Right cardiac atrium (tissue), 5 donors: ENCODE measurements at regions not wholly inside any gene's neighbourhood (a gene's known extent, or its start where the extent isn't known, plus 50 kb on each side); places are given as distances from the start of the nearest gene placed in this dataset.
A peak's percentile ranks its signal among the peaks of the same experiment; 100 is the strongest.
"Not testable (repeated sequence)": the region's sequence is repeated elsewhere in the genome, so short reads cannot be mapped to it uniquely, and the experiment has no call there.

Source experiments
- ATAC-seq, 2 donors: fragments of 200-7000 bp; cut with Tn5 transposase; one replicate each; pipeline versions ENCODE4 v1.8.0 to v1.9.1; 2020; ENCODE audit warnings: moderate library complexity in 2 of 2, mild to moderate bottlenecking in 1 of 2
- DNase-seq, 3 donors: peaks; one replicate each; pipeline ENCODE4 v3.0.0-alpha.2; 2020
- H3K27ac ChIP-seq: one replicate; pipeline ENCODE4 v1.5.1; 2013; ENCODE audit warnings: mild to moderate bottlenecking, low read length, control low read depth, moderate library complexity
- H3K27me3 ChIP-seq: one replicate; pipeline ENCODE4 v1.6.1; 2013; ENCODE audit not compliant: control insufficient read depth, insufficient read depth
- H3K4me1 ChIP-seq: one replicate; pipeline ENCODE4 v1.6.1; 2013; ENCODE audit warnings: low read length; ENCODE audit not compliant: control insufficient read depth, insufficient read depth
- H3K4me3 ChIP-seq: one replicate; pipeline ENCODE4 v1.5.1; 2013; ENCODE audit warnings: low read length, control low read depth
- H3K9me3 ChIP-seq: one replicate; pipeline ENCODE4 v1.6.1; 2013; ENCODE audit warnings: low read length; ENCODE audit not compliant: control insufficient read depth
- WGBS: extraction: QIAGEN DNeasy Blood & Tissue Kit; methylation state at CpG from one replicate; pipeline ENCODE4 v1.1.7; 2013; 5-methylcytosine and 5-hydroxymethylcytosine counted together
- intact Hi-C, 4 donors: fragments of 100-400 bp; cut with DNase I; formaldehyde crosslinking; loops; one replicate each; pipeline versions ENCODE4 v1.11.0 to v1.14.0; 2022 to 2023
- donor health status: healthy with polysubstance abuse.
- donor health status: DM: no; HTN: yes; CAD: no.
- donor health status: DM: no; HTN: no; CAD: no.
- donor health status: DM: no; HTN: yes; CAD: no; lungs with severe emphysema.
- donor health status: DM: yes; HTN: yes; CAD: no.

DNA sequence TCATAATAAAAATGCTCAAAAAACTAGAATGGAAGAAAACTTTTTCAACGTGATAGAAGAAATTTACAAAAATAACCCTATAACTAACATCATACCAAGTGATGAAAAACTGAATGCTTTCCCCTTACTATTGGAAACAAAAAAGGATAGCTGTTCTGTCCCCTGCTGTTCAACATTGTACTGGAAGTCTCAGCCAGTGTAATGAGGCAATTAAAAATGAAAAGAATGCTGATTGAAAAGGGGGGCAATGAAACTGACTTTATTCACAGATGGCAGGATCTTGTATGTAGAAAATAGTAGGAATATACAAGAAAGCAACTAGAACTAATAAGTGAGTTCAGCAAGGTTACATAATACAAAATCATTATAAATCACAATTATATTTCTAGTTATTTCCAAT, 337.9 kb upstream of the KITLG start:
- ATAC-seq (no peak), DNase-seq (no peak)
- 52% methylated on average over 1 of the region's 1 CpG for WGBS
- intact Hi-C loops, result no loop called here
- no peak overlapping the region for H3K4me3 ChIP-seq
- no peaks in the 10 kb centered on the region for H3K4me1 ChIP-seq
- no peak overlapping the region for H3K27ac ChIP-seq
- H3K27me3 ChIP-seq, result no peaks in the 10 kb centered on the region
- no peaks in the 10 kb centered on the region for H3K9me3 ChIP-seq

DNA sequence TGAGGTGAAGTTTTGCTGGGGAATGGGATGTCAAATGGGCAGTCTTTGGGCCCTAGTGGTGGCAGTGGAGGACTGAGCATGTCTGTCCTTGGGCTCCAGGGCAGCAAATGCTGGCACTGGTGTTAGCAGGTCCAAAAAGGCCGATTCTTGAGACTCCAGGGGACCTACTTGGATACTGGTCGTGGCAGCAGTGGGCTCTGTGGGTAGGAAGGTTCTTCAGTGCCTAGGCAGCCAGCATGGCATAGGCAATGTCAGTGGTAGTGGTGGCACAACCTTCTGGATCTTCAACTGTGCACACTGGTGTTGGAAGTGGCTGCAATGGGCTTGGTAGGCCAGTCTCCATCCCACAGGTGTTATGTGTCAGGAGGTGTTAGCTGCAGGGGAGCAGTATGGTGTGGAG, 334.7 kb upstream of the KITLG start:
- Histone ChIP-seq H3K9me3 (no peaks in the 10 kb centered on the region), H3K27ac (no peak overlapping the region), H3K4me1 (no peaks in the 10 kb centered on the region), H3K27me3 (no peaks in the 10 kb centered on the region), H3K4me3 (no peak overlapping the region)
- 66% methylated on average over 2 of the region's 2 CpGs for WGBS
- no peak for DNase-seq
- ATAC-seq, result no peak
- intact Hi-C loops, result no loop called here

DNA sequence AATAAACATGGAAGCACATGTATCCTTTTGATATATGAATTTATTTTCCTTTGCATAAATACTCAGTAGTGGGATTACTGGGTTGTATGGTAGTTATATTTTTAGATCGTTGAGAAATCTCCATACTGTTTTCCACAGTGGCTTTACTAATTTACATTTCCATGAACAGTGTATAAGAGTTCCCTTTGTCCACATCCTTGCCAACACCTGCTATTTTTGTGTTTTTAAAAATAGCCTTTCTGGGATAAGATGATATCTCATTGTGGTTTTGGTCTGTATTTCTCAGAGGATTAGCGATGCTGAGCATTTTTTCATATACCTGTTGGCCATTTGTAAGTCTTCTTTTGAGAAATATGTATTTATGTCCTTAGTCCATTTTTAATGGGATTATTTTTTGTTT, 329.2 kb upstream of the KITLG start:
- 59% methylated on average over 2 of the region's 2 CpGs for WGBS
- Histone ChIP-seq H3K27ac (no peak overlapping the region), H3K9me3 (no peaks in the 10 kb centered on the region), H3K4me1 (no peaks in the 10 kb centered on the region), H3K27me3 (no peaks in the 10 kb centered on the region), H3K4me3 (no peak overlapping the region)
- intact Hi-C loops, result no loop called here
- DNase-seq, result no peak
- no peak for ATAC-seq

DNA sequence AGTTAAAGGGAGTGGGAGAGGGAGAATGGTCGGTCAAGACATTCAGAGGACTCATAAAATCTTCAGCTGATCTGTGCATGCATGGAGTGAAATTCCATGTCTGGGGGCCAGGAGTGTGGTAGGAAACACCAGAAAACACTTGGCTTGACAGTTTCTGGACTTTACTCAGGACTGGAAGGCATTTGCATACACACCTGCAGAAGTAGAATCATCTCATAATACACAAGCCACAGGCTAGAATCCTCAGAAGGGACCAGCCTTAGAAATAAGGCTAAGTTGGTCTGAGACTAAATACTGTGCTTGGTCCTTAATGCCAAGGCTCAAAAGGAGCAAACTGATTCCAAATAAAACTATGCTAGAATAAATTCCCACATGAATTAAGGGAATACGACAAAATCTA, 328.1 kb upstream of the KITLG start:
- Histone ChIP-seq H3K4me3 (no peak overlapping the region), H3K4me1 (no peaks in the 10 kb centered on the region), H3K27me3 (no peaks in the 10 kb centered on the region), H3K27ac (no peak overlapping the region), H3K9me3 (no peaks in the 10 kb centered on the region)
- 80% methylated on average over 2 of the region's 2 CpGs for WGBS
- intact Hi-C loops, result no loop called here
- no peak for ATAC-seq
- no peak for DNase-seq

DNA sequence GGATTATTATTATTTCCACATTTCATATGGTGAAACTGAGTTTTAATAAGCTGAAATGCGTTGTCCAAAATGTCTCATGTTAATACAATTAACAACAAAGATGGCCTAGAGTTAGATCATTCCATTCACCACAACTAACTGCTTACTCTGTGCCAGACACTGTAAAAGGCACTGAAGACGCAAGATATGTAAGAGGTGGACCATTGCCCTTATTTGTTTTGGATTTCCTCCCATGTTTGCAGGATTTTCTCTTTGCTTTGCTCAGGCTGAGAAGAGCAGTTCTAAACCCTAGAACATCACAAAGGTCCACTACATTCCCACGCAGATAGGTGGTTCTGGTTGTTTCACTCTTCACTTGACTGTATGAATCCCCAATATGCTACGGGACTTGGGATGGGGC, 324.4 kb upstream of the KITLG start:
- H3K27ac ChIP-seq, result no peak overlapping the region
- no peaks in the 10 kb centered on the region for H3K9me3 ChIP-seq
- DNase-seq, result no peak
- no peak for ATAC-seq
- H3K27me3 ChIP-seq, result no peaks in the 10 kb centered on the region
- 73% methylated on average over 4 of the region's 4 CpGs for WGBS
- intact Hi-C loops, result no loop called here
- no peaks in the 10 kb centered on the region for H3K4me1 ChIP-seq
- H3K4me3 ChIP-seq, result no peak overlapping the region

DNA sequence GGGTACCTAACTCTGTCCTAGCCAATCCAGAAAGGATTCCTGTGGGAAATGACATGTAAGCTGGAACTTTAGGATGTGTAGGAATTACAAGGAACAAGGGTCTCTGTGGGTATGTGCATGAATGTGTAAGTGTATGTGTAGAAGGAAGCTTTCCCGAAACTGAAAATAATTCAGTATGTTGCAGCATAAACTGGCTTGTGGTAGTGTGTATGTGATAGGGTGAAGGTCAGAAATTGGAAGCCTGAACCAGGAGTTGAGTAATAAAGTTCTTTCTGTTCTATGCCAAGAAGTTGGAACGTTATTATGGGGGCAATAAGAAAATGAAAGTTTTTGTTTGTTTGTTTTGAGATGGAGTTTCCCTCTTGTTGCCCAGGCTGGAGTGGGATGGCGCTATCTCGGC, 323.1 kb upstream of the KITLG start:
- ATAC-seq (no peak), DNase-seq (no peak)
- intact Hi-C loops, result no loop called here
- 84% methylated on average over 4 of the region's 4 CpGs for WGBS
- Histone ChIP-seq H3K4me3 (no peak overlapping the region), H3K9me3 (no peaks in the 10 kb centered on the region), H3K4me1 (no peaks in the 10 kb centered on the region), H3K27me3 (no peaks in the 10 kb centered on the region), H3K27ac (no peak overlapping the region)

DNA sequence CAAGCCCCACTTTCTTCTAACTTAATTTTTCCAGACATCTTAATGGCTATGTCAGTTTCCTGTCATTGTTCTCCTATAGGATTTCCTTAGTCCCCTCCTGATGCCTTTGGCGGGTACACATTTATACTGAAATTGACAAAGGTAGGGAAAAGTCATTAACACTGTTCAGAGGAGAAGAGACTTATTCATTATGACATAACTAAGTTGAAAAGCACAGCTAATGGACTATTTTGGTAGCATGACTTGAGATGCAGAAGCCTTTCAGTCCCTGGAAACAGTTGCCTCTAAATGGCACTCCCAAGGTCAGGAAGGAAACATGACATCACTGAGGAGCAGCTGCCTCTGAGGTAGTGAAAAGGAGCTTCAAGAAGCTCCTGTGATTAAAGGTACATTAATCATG, 317.5 kb upstream of the KITLG start:
- ATAC-seq (peak in 1 of 2 donors; percentile 96), DNase-seq (no peak)

DNA sequence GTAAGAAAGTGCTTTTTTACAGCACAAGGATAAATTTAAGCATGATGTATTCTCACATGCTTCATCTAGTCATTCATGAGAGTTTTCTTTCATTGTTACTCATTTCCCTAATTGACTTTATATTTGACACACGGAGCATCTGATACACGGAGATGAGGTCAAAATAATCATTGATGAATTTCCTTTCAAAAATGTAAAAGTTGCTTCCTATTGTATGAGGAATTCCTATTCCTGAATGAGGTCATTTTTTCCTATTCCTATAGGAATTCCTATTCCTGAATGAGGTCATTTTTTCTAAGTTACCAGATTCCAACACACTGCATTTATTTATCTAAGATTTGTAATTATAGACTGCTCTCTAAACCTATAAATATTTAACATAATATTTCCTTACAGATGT, 316.7 kb upstream of the KITLG start:
- Histone ChIP-seq H3K9me3 (no peaks in the 10 kb centered on the region), H3K27ac (no peak overlapping the region), H3K27me3 (no peaks in the 10 kb centered on the region), H3K4me3 (no peak overlapping the region), H3K4me1 (no peaks in the 10 kb centered on the region)
- no peak for ATAC-seq
- WGBS, result 45% methylated on average over 2 of the region's 2 CpGs
- no peak for DNase-seq
- intact Hi-C loops, result no loop called here

More for the DNA sequence above, 317.5 kb upstream of the KITLG start:
- Histone ChIP-seq H3K4me3 (no peak overlapping the region), H3K9me3 (no peaks in the 10 kb centered on the region), H3K4me1 (no peaks in the 10 kb centered on the region), H3K27me3 (no peaks in the 10 kb centered on the region), H3K27ac (no peak overlapping the region)
- intact Hi-C loops, result no loop called here
- WGBS, result 69% methylated on average over 1 of the region's 1 CpG

DNA sequence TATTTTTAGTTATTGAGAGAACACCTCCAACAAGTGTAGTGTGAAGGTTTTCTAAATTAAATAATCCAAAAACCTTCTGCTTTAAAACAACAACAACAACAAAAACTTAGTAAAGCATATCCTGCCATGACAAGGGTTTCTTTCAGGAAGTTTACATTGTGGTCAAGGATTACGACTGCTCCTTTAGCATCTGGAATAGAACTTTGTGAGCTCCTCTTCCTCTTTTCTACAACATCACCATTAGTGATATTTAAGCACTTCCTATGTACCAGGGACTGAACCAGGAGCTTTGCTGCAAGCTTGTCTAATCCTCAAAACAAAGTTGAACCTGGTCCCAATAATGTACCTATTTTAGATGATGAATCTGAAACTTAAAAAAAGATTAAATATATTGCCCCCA, 315.4 kb upstream of the KITLG start:
- WGBS, result 50% methylated on average over 1 of the region's 1 CpG
- no peak overlapping the region for H3K27ac ChIP-seq
- intact Hi-C loops, result no loop called here
- DNase-seq (no peak), ATAC-seq (no peak)
- no peak overlapping the region for H3K4me3 ChIP-seq
- no peaks in the 10 kb centered on the region for H3K9me3 ChIP-seq
- H3K4me1 ChIP-seq, result no peaks in the 10 kb centered on the region
- no peaks in the 10 kb centered on the region for H3K27me3 ChIP-seq

DNA sequence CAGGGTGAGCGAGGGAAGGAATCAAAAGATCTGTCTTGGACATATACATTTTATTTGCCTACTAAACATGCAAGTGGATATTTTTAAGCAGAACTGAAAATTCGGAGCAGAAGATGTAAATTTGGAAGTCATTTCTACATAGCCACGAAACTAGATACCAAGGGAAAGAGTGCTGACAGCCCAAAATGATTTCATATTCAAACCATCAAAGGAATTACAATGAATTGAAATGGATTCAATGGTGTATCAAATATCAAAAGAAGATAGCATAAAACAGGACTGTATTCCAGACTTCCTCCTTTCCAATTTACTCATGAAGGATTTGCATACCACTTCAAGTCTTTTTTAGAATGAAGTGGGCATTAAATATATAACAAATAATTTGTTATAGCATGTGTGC, 313.5 kb upstream of the KITLG start:
- no peak overlapping the region for H3K27ac ChIP-seq
- H3K9me3 ChIP-seq, result no peaks in the 10 kb centered on the region
- H3K27me3 ChIP-seq, result no peaks in the 10 kb centered on the region
- no peak for DNase-seq
- no peak overlapping the region for H3K4me3 ChIP-seq
- intact Hi-C loops, result no loop called here
- no peak for ATAC-seq
- no peaks in the 10 kb centered on the region for H3K4me1 ChIP-seq
- WGBS, result 64% methylated on average over 3 of the region's 3 CpGs

DNA sequence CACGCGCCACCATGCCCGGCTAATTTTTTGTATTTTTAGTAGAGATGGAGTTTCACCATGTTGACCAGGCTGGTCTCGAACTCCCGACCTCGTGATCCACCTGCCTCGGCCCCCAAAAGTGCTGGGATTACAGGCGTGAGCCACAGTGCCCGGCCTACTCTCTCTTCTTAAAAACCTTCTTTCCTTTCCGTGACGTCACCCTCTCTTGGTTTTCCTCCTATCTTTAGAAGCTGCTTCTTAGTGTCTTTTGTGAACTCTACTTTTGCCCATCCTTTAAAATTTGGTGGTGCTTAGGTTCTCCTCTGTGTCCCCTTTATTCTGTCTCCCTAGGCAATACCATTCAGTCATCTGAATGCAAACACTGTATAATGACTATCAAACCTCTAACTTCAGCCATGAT, 311.2 kb upstream of the KITLG start:
- H3K27ac ChIP-seq, ATAC-seq: not testable (repeated sequence)
- 96% methylated on average over 11 of the region's 11 CpGs for WGBS

DNA sequence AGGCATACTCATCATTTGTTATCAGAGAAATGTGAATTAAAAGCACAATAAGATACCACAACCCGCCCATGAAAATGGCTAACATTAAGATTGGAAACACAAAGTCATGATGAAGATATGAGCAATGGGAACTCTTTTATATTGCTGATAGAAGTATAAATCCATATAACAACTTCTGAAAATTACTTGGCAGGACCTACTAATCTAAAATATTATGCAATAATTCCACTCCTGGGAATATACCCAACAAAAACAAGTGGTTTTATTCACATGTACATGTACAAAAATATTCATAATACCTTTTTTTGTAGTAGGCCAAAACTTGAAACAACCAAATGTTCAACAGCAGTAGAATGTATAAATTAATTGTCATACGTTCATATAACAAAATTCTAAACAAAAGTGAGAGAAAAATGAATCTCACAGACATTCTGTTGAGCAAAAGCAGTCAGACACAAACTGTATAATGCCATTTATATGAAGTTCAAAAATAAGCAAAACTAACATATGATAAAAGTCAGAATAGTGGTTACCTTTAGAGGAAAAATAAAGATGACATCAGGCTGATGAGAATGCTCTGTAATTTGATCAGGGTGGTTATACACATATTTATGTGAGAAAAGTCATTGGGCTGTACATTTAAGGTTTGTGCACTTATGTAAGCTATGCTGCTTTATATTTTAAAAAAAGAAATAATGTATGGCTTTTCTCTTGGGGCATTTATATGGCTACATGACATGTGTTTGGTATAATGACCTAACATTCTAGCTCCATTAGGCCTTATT, 309.2 kb upstream of the KITLG start:
- intact Hi-C loops, result no loop called here
- DNase-seq, result no peak
- ATAC-seq, result no peak
- H3K4me3 ChIP-seq, result no peak overlapping the region
- WGBS, result 82% methylated on average over 2 of the region's 2 CpGs
- no peak overlapping the region for H3K27ac ChIP-seq
- no peaks in the 10 kb centered on the region for H3K4me1 ChIP-seq
- no peaks in the 10 kb centered on the region for H3K27me3 ChIP-seq
- H3K9me3 ChIP-seq, result no peaks in the 10 kb centered on the region

More for the DNA sequence above, 311.2 kb upstream of the KITLG start:
- H3K9me3 ChIP-seq, H3K4me1 ChIP-seq, H3K27me3 ChIP-seq, intact Hi-C loops, DNase-seq, H3K4me3 ChIP-seq: not testable (repeated sequence)
